Sigmoid colon (tissue), 3 donors: ENCODE measurements at regions not wholly inside any gene's neighbourhood (a gene's known extent, or its start where the extent isn't known, plus 50 kb on each side); places are given as distances from the start of the nearest gene placed in this dataset.

Experiments used
- POLR2A ChIP-seq, 2 donors: fragments of 450-650 bp; IDR thresholded peaks; one replicate each; pipeline ENCODE4 v1.6.1; 2016; ENCODE audit warnings: antibody characterized with exemption in 2 of 2, mild to moderate bottlenecking in 2 of 2, moderate library complexity in 2 of 2
- TF ChIP-seq, protein P1 (sequence below), 4 experiments: fragments of 450-650 bp in 3 of 4; fragments of 200-600 bp in 1 of 4; IDR thresholded peaks; one replicate each; pipeline ENCODE4 v1.5.1; 2016 to 2019; ENCODE audit warnings: antibody characterized with exemption in 4 of 4, mild to moderate bottlenecking in 3 of 4, moderate library complexity in 2 of 4

DNA sequence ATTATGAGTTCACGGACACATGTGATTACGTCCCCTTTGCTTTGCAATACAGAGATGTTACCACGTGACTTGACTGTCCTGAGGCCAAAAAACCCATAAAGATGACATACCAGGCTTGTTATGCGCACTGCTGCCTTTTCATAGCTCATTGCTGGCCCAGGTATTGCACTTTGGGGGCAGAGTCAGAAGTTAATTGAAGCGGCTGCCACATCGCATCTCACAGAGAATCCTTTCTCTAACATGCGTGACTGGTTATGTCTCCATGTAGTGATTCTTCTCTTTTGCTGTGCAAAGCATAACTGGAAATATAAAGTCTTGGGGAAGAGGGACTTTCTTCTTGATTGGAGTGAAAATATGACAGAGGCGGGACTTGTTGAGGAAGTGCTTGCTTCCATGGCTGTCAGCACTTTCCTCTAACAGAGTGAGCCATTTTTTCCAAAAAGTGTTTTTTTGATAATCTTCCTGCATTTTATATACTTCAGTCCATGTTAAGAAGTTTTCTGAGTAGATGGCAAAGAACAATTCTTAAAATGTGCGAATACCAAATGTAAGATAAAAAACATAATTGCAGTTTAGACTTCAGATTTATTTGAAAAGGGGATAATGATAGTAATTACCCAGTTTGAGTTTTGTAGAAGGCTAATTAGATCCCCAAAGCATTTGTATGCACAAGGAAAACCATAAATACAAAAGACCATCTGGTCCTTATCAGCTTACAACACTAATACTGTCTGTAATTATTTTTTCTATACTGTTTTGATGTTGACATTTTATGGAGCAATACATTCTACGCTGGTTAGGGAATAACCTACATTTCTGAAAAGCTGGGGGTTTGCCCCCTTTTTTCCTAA lies 324.6 kb upstream of the MTNR1B start:
- no peak for TF ChIP-seq POLR2A (IDR thresholded peaks at IDR 0.05)
- TF ChIP-seq, protein P1, sequence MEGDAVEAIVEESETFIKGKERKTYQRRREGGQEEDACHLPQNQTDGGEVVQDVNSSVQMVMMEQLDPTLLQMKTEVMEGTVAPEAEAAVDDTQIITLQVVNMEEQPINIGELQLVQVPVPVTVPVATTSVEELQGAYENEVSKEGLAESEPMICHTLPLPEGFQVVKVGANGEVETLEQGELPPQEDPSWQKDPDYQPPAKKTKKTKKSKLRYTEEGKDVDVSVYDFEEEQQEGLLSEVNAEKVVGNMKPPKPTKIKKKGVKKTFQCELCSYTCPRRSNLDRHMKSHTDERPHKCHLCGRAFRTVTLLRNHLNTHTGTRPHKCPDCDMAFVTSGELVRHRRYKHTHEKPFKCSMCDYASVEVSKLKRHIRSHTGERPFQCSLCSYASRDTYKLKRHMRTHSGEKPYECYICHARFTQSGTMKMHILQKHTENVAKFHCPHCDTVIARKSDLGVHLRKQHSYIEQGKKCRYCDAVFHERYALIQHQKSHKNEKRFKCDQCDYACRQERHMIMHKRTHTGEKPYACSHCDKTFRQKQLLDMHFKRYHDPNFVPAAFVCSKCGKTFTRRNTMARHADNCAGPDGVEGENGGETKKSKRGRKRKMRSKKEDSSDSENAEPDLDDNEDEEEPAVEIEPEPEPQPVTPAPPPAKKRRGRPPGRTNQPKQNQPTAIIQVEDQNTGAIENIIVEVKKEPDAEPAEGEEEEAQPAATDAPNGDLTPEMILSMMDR (IDR thresholded peaks at IDR 0.05), result no peak
